GM23338 (cell line): ENCODE measurements at regions not wholly inside any gene's neighbourhood (a gene's known extent, or its start where the extent isn't known, plus 50 kb on each side); places are given as distances from the start of the nearest gene placed in this dataset.

Experiments used
- ATAC-seq: fragments of 200-7000 bp; cut with Tn5 transposase; 3 replicates; pipeline ENCODE4 v1.9.1; 2020
- DNase-seq: peaks from one replicate; pipeline ENCODE4 v3.0.0-alpha.2; 2015; ENCODE audit warnings: low spot score
- H2AFZ ChIP-seq: fragments of 200-600 bp; sonication (generic); 2 replicates; pipeline ENCODE4 v1.8.0; 2016; ENCODE audit warnings: antibody characterized with exemption, mild to moderate bottlenecking, moderate library complexity
- H3F3A ChIP-seq: fragments of 200-600 bp; sonication (generic); replicated peaks from 2 replicates; pipeline ENCODE4 v1.8.0; 2017; ENCODE audit warnings: antibody characterized with exemption, mixed run types, low read depth
- H3K27ac ChIP-seq: fragments of 200-600 bp; sonication (generic); 2 replicates; pipeline ENCODE4 v1.6.1; 2016; ENCODE audit warnings: low read depth
- H3K27me3 ChIP-seq: fragments of 200-600 bp; sonication (generic); 2 replicates; pipeline ENCODE4 v1.8.0; 2016; ENCODE audit warnings: mild to moderate bottlenecking, mixed run types, moderate library complexity; ENCODE audit not compliant: insufficient read depth
- H3K36me3 ChIP-seq: fragments of 200-600 bp; sonication (generic); 2 replicates; pipeline ENCODE4 v1.8.0; 2016; ENCODE audit warnings: mild to moderate bottlenecking; ENCODE audit not compliant: insufficient read depth
- H3K4me1 ChIP-seq: fragments of 200-600 bp; sonication (generic); 2 replicates; pipeline ENCODE4 v1.8.0; 2016; ENCODE audit warnings: mild to moderate bottlenecking, moderate library complexity; ENCODE audit not compliant: insufficient read depth
- H3K4me2 ChIP-seq: fragments of 200-600 bp; sonication (generic); 2 replicates; pipeline ENCODE4 v1.7.1; 2017; ENCODE audit warnings: mixed run types
- H3K4me3 ChIP-seq: fragments of 200-600 bp; sonication (generic); 2 replicates; pipeline ENCODE4 v1.6.1; 2016; ENCODE audit warnings: mixed run types
- H3K79me2 ChIP-seq: fragments of 200-600 bp; sonication (generic); replicated peaks from 2 replicates; pipeline ENCODE4 v1.8.0; 2017; ENCODE audit warnings: mild to moderate bottlenecking; ENCODE audit not compliant: insufficient read depth
- H3K9me2 ChIP-seq: fragments of 200-600 bp; sonication (generic); 2 replicates; pipeline ENCODE4 v1.8.0; 2017; ENCODE audit not compliant: insufficient read depth
- H4K20me1 ChIP-seq: fragments of 200-600 bp; sonication (generic); replicated peaks from 2 replicates; pipeline ENCODE4 v1.8.0; 2017; ENCODE audit warnings: mild to moderate bottlenecking; ENCODE audit not compliant: insufficient read depth
- H3K27ac Mint-ChIP-seq: 2 replicates; pipeline ENCODE4 v1.8.0; 2020; ENCODE audit warnings: inconsistent platforms, mild to moderate bottlenecking, moderate library complexity, mixed read lengths
- H3K27me3 Mint-ChIP-seq: 3 replicates; pipeline ENCODE4 v1.8.0; 2022; ENCODE audit warnings: low read depth, mild to moderate bottlenecking, moderate library complexity, mixed read lengths, inconsistent platforms; ENCODE audit not compliant: insufficient read depth, poor library complexity
- H3K36me3 Mint-ChIP-seq: 3 replicates; pipeline ENCODE4 v1.8.0; 2021; ENCODE audit warnings: low read depth, mild to moderate bottlenecking, inconsistent platforms, moderate library complexity, mixed read lengths
- H3K4me1 Mint-ChIP-seq: 3 replicates; pipeline ENCODE4 v1.8.0; 2020; ENCODE audit warnings: mild to moderate bottlenecking, inconsistent platforms, mixed read lengths
- H3K4me3 Mint-ChIP-seq: 3 replicates; pipeline ENCODE4 v1.8.0; 2021; ENCODE audit warnings: moderate library complexity, mild to moderate bottlenecking, inconsistent platforms, mixed read lengths
- H3K9me3 Mint-ChIP-seq: 3 replicates; pipeline ENCODE4 v1.8.0; 2020; ENCODE audit warnings: moderate library complexity, mild to moderate bottlenecking, inconsistent platforms, mixed read lengths
- CREB1 ChIP-seq: fragments of 250-450 bp; sonication (Bioruptor Pico); IDR thresholded peaks from 2 replicates; pipeline ENCODE4 v1.5.0; 2020; ENCODE audit warnings: low read depth, mild to moderate bottlenecking, moderate library complexity
- CTCF ChIP-seq, 2 experiments: fragments of 200-600 bp in 1 of 2; sonication (generic) in 1 of 2; conservative IDR thresholded peaks; 2 replicates each; pipeline versions ENCODE4 v1.5.1 to v1.6.1; 2016 to 2017; ENCODE audit warnings: antibody characterized with exemption in 2 of 2, low read depth in 2 of 2, mild to moderate bottlenecking in 2 of 2, moderate library complexity in 1 of 2
- EZH2 ChIP-seq: fragments of 200-600 bp; sonication (generic); IDR thresholded peaks from one replicate; pipeline ENCODE4 v1.8.0; 2017; ENCODE audit warnings: antibody characterized with exemption, mild to moderate bottlenecking, low read depth; ENCODE audit not compliant: unreplicated experiment
- EZH2phosphoT487 ChIP-seq: fragments of 200-600 bp; sonication (generic); IDR thresholded peaks from one replicate; pipeline ENCODE4 v1.8.1; 2018; ENCODE audit warnings: antibody characterized with exemption; ENCODE audit not compliant: unreplicated experiment
- NANOG ChIP-seq: IDR thresholded peaks from 2 replicates; pipeline ENCODE4 v1.6.1; 2016; ENCODE audit warnings: antibody characterized with exemption, borderline replicate concordance
- POLR2AphosphoS5 ChIP-seq: IDR thresholded peaks from 2 replicates; pipeline ENCODE4 v1.6.1; 2016; ENCODE audit warnings: antibody characterized with exemption, low read depth
- REST ChIP-seq: IDR thresholded peaks from one replicate; pipeline ENCODE4 v1.6.1; 2018; ENCODE audit warnings: antibody characterized with exemption; ENCODE audit not compliant: unreplicated experiment
- STAT1 ChIP-seq: IDR thresholded peaks from one replicate; pipeline ENCODE4 v1.6.1; 2016; ENCODE audit warnings: antibody characterized with exemption; ENCODE audit not compliant: unreplicated experiment
- ZNF114 ChIP-seq: fragments of 250-450 bp; sonication (Bioruptor Pico); IDR thresholded peaks from 2 replicates; pipeline ENCODE4 v1.5.0; 2020; ENCODE audit warnings: mild to moderate bottlenecking, moderate library complexity
- ZNF331 ChIP-seq: fragments of 250-450 bp; sonication (Bioruptor Pico); IDR thresholded peaks from 2 replicates; pipeline ENCODE4 v1.5.0; 2020; ENCODE audit warnings: low read depth, mild to moderate bottlenecking, moderate library complexity
- ZNF462 ChIP-seq: fragments of 250-450 bp; sonication (Bioruptor Pico); IDR thresholded peaks from 2 replicates; pipeline ENCODE4 v1.5.0; 2020; ENCODE audit warnings: mild to moderate bottlenecking, moderate library complexity
- TF ChIP-seq, protein P1 (sequence below): IDR thresholded peaks from 2 replicates; pipeline ENCODE4 v1.6.1; 2016; ENCODE audit warnings: antibody characterized with exemption

GRCh38 chr7:131124001-131124629 lies 203.6 kb upstream of the MKLN1 start:
- Histone ChIP-seq H3K4me1 (no peaks in the 10 kb centered on the region), H3F3A (no peaks in the 10 kb centered on the region), H3K4me2 (no peak overlapping the region), H3K4me3 (no peak overlapping the region), H3K36me3 (no peaks in the 10 kb centered on the region), H3K27ac (no peak overlapping the region), H3K79me2 (no peaks in the 10 kb centered on the region), H4K20me1 (no peaks in the 10 kb centered on the region), H3K9me2 (no peaks in the 10 kb centered on the region), H3K27me3 (no peaks in the 10 kb centered on the region), H2AFZ (no peak overlapping the region)
- DNase-seq = no peak
- Mint-ChIP-seq H3K36me3 (peaks cover 16% of the 10 kb centered on the region), H3K9me3 (peaks cover 19% of the 10 kb centered on the region), H3K4me3 (no peak overlapping the region), H3K27ac (no peak overlapping the region), H3K4me1 (peaks cover 5% of the 10 kb centered on the region; the same call in 2 of the 3 replicates), H3K27me3 (peaks cover 4% of the 10 kb centered on the region)
- ATAC-seq = no peak
- no peak for TF ChIP-seq STAT1
- no peak for TF ChIP-seq REST
- TF ChIP-seq ZNF462 = no peak
- TF ChIP-seq ZNF331 = no peak
- TF ChIP-seq, protein P1, sequence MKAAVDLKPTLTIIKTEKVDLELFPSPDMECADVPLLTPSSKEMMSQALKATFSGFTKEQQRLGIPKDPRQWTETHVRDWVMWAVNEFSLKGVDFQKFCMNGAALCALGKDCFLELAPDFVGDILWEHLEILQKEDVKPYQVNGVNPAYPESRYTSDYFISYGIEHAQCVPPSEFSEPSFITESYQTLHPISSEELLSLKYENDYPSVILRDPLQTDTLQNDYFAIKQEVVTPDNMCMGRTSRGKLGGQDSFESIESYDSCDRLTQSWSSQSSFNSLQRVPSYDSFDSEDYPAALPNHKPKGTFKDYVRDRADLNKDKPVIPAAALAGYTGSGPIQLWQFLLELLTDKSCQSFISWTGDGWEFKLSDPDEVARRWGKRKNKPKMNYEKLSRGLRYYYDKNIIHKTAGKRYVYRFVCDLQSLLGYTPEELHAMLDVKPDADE = no peak
- TF ChIP-seq CREB1 (CRISPR knock-in tag) = no peak
- TF ChIP-seq ZNF114 (CRISPR knock-in tag) = no peak
- TF ChIP-seq NANOG = no peak
- TF ChIP-seq EZH2phosphoT487 = no peak
- no peak for TF ChIP-seq EZH2
- TF ChIP-seq CTCF (conservative IDR thresholded peaks at IDR 0.05; ENCODE audit: low read depth in 2 of 2) = no peak
- TF ChIP-seq POLR2AphosphoS5 = no peak
